Sigmoid colon (tissue), 4 donors: ENCODE measurements at regions not wholly inside any gene's neighbourhood (a gene's known extent, or its start where the extent isn't known, plus 50 kb on each side); places are given as distances from the start of the nearest gene placed in this dataset.

Experiments used
- CTCF ChIP-seq, 4 experiments: fragments of 450-650 bp in 3 of 4; fragments of 200-600 bp in 1 of 4; IDR thresholded peaks; one replicate each; pipeline ENCODE4 v1.5.1; 2016 to 2019; ENCODE audit warnings: antibody characterized with exemption in 4 of 4, mild to moderate bottlenecking in 3 of 4, moderate library complexity in 2 of 4
- EP300 ChIP-seq, 4 donors: sonication (generic); formaldehyde crosslinking; IDR thresholded peaks; one replicate each; pipeline ENCODE4 v1.6.1; 2017; ENCODE audit warnings: antibody characterized with exemption in 4 of 4
- POLR2A ChIP-seq, 2 donors: fragments of 450-650 bp; IDR thresholded peaks; one replicate each; pipeline ENCODE4 v1.6.1; 2016; ENCODE audit warnings: antibody characterized with exemption in 2 of 2, mild to moderate bottlenecking in 2 of 2, moderate library complexity in 2 of 2
- POLR2AphosphoS5 ChIP-seq, 4 donors: sonication (generic); formaldehyde crosslinking; IDR thresholded peaks; one replicate each; pipeline ENCODE4 v1.6.1; 2017; ENCODE audit warnings: antibody characterized with exemption in 4 of 4

- TF ChIP-seq CTCF (IDR thresholded peaks at IDR 0.05) (no peak), POLR2A (IDR thresholded peaks at IDR 0.05) (no peak), EP300 (IDR thresholded peaks at IDR 0.05) (no peak), POLR2AphosphoS5 (IDR thresholded peaks at IDR 0.05) (no peak)
Observed at GRCh38 chr4:31390849-31391248, 670.7 kb downstream of the PCDH7 start.
